Keratinocyte (primary cell): ENCODE measurements at regions not wholly inside any gene's neighbourhood (a gene's known extent, or its start where the extent isn't known, plus 50 kb on each side); places are given as distances from the start of the nearest gene placed in this dataset.

Experiments used
- CTCF ChIP-seq, 3 experiments: IDR thresholded peaks in 1 of 3; conservative IDR thresholded peaks in 1 of 3; optimal IDR thresholded peaks in 1 of 3; 2 replicates in 2 of 3; 3 replicates in 1 of 3; pipeline versions ENCODE3 to v1.5.1; 2011; ENCODE audit warnings: low read length in 3 of 3, mild to moderate bottlenecking in 3 of 3, moderate library complexity in 2 of 3, control low read depth in 1 of 3, inconsistent platforms in 1 of 3; ENCODE audit not compliant: insufficient read depth in 2 of 3; ENCODE audit errors: extremely low read depth in 1 of 3
- EZH2 ChIP-seq: IDR thresholded peaks from one replicate; pipeline ENCODE4 v1.6.1; 2012; ENCODE audit warnings: inconsistent platforms, mild to moderate bottlenecking, low read length, moderate library complexity

- TF ChIP-seq CTCF (optimal IDR thresholded peaks at IDR 0.05 in 1 of 3, IDR thresholded peaks at IDR 0.05 in 1 of 3, conservative IDR thresholded peaks at IDR 0.05 in 1 of 3; ENCODE audit: extremely low read depth in 1 of 3, insufficient read depth in 2 of 3, low read length in 3 of 3): no peak
- TF ChIP-seq EZH2: no peak
Observed at GRCh38 chr1:72734415-72734814, 452.1 kb upstream of the NEGR1 start.
